Uterus (tissue), 2 donors: ENCODE measurements at regions not wholly inside any gene's neighbourhood (a gene's known extent, or its start where the extent isn't known, plus 50 kb on each side); places are given as distances from the start of the nearest gene placed in this dataset.

ENCODE experiments used
- CTCF ChIP-seq, 4 experiments: fragments of 200-600 bp in 2 of 4; fragments of 450-650 bp in 2 of 4; sonication (generic) in 2 of 4; IDR thresholded peaks; one replicate each; pipeline ENCODE4 v1.5.1; 2016 to 2019; ENCODE audit warnings: antibody characterized with exemption in 4 of 4, mild to moderate bottlenecking in 2 of 4, moderate library complexity in 1 of 4
- POLR2A ChIP-seq, 2 donors: fragments of 450-650 bp; IDR thresholded peaks; one replicate each; pipeline ENCODE4 v1.6.1; 2016; ENCODE audit warnings: antibody characterized with exemption in 2 of 2, mild to moderate bottlenecking in 1 of 2, moderate library complexity in 1 of 2

GRCh38 chr3:40655551-40655950, 130.8 kb downstream of the ZNF621 start:
- TF ChIP-seq POLR2A (IDR thresholded peaks at IDR 0.05), result no peak
- TF ChIP-seq CTCF (IDR thresholded peaks at IDR 0.05), result no peak
